ENCODE measurements at regions not wholly inside any gene's neighbourhood (a gene's known extent, or its start where the extent isn't known, plus 50 kb on each side); places are given as distances from the start of the nearest gene placed in this dataset.

DNA sequence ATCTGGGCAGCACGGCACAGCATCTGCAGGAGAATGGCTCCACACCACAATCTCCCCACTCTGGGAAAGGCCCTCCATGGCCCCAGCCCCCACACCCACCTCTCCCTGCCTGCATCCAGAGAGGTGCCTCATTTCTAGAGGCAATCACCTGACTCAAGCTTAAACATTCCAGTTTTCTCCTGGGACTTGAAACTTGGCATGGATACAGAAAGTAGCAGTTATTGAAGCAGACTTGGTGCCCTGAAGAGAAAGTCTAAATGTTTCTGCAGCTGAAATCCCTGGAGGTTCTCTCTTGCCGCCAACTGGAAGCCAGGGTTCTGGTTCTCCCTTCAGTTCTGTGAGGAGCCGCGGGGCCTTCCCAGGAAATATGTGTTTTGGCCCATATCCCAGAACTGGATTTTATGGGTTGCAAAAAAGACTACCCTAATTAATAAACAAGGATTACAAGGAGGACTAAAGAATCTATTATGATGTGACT is 122.8 kb downstream of the SKIDA1 start:
- TF ChIP-seq RUNX3 (IDR thresholded peaks at IDR 0.05; ENCODE audit: low read length) (no peak), MEF2A (IDR thresholded peaks at IDR 0.05; ENCODE audit: insufficient read depth, low read depth, low read length) (no peak), CEBPB (IDR thresholded peaks at IDR 0.05; ENCODE audit: borderline replicate concordance in 1 of 2, low read depth in 2 of 2, low read length in 2 of 2) (no peak), POLR2AphosphoS5 (IDR thresholded peaks at IDR 0.05; ENCODE audit: low read length) (no peak), YY1 (IDR thresholded peaks at IDR 0.05; ENCODE audit: low read depth, low read length) (no peak), JUNB (IDR thresholded peaks at IDR 0.05) (no peak)
- TF ChIP-seq, protein P1, sequence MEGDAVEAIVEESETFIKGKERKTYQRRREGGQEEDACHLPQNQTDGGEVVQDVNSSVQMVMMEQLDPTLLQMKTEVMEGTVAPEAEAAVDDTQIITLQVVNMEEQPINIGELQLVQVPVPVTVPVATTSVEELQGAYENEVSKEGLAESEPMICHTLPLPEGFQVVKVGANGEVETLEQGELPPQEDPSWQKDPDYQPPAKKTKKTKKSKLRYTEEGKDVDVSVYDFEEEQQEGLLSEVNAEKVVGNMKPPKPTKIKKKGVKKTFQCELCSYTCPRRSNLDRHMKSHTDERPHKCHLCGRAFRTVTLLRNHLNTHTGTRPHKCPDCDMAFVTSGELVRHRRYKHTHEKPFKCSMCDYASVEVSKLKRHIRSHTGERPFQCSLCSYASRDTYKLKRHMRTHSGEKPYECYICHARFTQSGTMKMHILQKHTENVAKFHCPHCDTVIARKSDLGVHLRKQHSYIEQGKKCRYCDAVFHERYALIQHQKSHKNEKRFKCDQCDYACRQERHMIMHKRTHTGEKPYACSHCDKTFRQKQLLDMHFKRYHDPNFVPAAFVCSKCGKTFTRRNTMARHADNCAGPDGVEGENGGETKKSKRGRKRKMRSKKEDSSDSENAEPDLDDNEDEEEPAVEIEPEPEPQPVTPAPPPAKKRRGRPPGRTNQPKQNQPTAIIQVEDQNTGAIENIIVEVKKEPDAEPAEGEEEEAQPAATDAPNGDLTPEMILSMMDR (IDR thresholded peaks at IDR 0.05 in 2 of 3, conservative IDR thresholded peaks at IDR 0.05 in 1 of 3; ENCODE audit: control insufficient read depth in 2 of 3, extremely low read depth in 1 of 3, insufficient read depth in 1 of 3, low read depth in 3 of 3, low read length in 3 of 3) = no peak
